H1 (cell line): ENCODE measurements at regions not wholly inside any gene's neighbourhood (a gene's known extent, or its start where the extent isn't known, plus 50 kb on each side); places are given as distances from the start of the nearest gene placed in this dataset.

Experiments
- CTCF ChIA-PET: fragments of 300-600 bp; sonication (Branson Sonifier 250); formaldehyde crosslinking; loops from one replicate; lab custom pipeline; 2021; ENCODE audit not compliant: partially characterized antibody; lab: Charles Lee
- POLR2A ChIA-PET: fragments of 300-600 bp; sonication (Branson Sonifier 250); formaldehyde crosslinking; loops from one replicate; lab custom pipeline; 2021; ENCODE audit warnings: inconsistent platforms; ENCODE audit not compliant: partially characterized antibody; lab: Charles Lee
- DNase-seq, 2 experiments: peaks; one replicate each; pipeline versions ENCODE4 v3.0.0 to v3.0.0-alpha.2; 2010 to 2022; ENCODE audit warnings: low spot score in 2 of 2, low read depth in 1 of 2, mixed read lengths in 1 of 2
- FAIRE-seq: peaks from 2 replicates; lab custom pipeline; 2011; peaks lifted over from hg19 to GRCh38; lab: Jason Lieb, UNC
- H2AFZ ChIP-seq: 2 replicates; pipeline ENCODE4 v1.8.1; 2012; ENCODE audit warnings: low read length, inconsistent platforms
- H2AK5ac ChIP-seq: 2 replicates; pipeline ENCODE4 v1.6.1; 2013; ENCODE audit warnings: low read depth, low read length
- H2BK120ac ChIP-seq: replicated peaks from 2 replicates; pipeline ENCODE3; 2013; ENCODE audit warnings: low read depth, low read length, inconsistent platforms
- H2BK12ac ChIP-seq: 2 replicates; pipeline ENCODE4 v1.6.1; 2013; ENCODE audit warnings: low read depth, low read length
- H2BK15ac ChIP-seq: 2 replicates; pipeline ENCODE4 v1.6.1; 2013; ENCODE audit warnings: low read length
- H2BK20ac ChIP-seq: 2 replicates; pipeline ENCODE4 v1.6.1; 2013; ENCODE audit warnings: low read length
- H2BK5ac ChIP-seq: 2 replicates; pipeline ENCODE4 v1.6.1; 2013; ENCODE audit warnings: low read depth, low read length
- H3K14ac ChIP-seq: 2 replicates; pipeline ENCODE4 v1.6.1; 2013; ENCODE audit warnings: inconsistent platforms; ENCODE audit not compliant: insufficient read length
- H3K18ac ChIP-seq: 2 replicates; pipeline ENCODE4 v1.6.1; 2013; ENCODE audit warnings: low read length; ENCODE audit errors: extremely low read depth
- H3K23ac ChIP-seq: 2 replicates; pipeline ENCODE4 v1.6.1; 2013; ENCODE audit warnings: inconsistent platforms; ENCODE audit not compliant: insufficient read length
- H3K23me2 ChIP-seq: 2 replicates; pipeline ENCODE4 v1.6.1; 2013; ENCODE audit warnings: low read depth, low read length
- H3K27ac ChIP-seq: 2 replicates; pipeline ENCODE4 v1.6.1; 2011; ENCODE audit warnings: low read depth, low read length, inconsistent platforms
- H3K27me3 ChIP-seq, 4 experiments: replicated peaks in 1 of 4; 1 replicate in 1 of 4; 2 replicates in 3 of 4; pipeline versions ENCODE4 v1.6.1 to v1.8.1; 2011 to 2013; ENCODE audit warnings: low read length in 3 of 4, mild to moderate bottlenecking in 3 of 4, inconsistent platforms in 2 of 4, mixed read lengths in 2 of 4, moderate library complexity in 1 of 4; ENCODE audit not compliant: control insufficient read depth in 3 of 4, insufficient read depth in 3 of 4; ENCODE audit errors: extremely low read depth in 1 of 4
- H3K36me3 ChIP-seq, 4 experiments: 2 replicates each; pipeline versions ENCODE4 v1.6.1 to v1.8.1; 2011 to 2013; ENCODE audit warnings: mild to moderate bottlenecking in 4 of 4, low read length in 3 of 4, moderate library complexity in 2 of 4, control low read depth in 1 of 4, inconsistent platforms in 1 of 4; ENCODE audit not compliant: insufficient read depth in 4 of 4, control insufficient read depth in 2 of 4
- H3K4ac ChIP-seq: replicated peaks from 2 replicates; pipeline ENCODE3; 2013; ENCODE audit warnings: low read length, low read depth, mixed read lengths, inconsistent platforms; ENCODE audit not compliant: insufficient read length
- H3K4me1 ChIP-seq, 4 experiments: replicated peaks in 1 of 4; 1 replicate in 1 of 4; 2 replicates in 3 of 4; pipeline versions ENCODE4 v1.6.1 to v1.8.1; 2011 to 2013; ENCODE audit warnings: low read length in 3 of 4, inconsistent platforms in 2 of 4, mixed read lengths in 1 of 4; ENCODE audit not compliant: insufficient read depth in 4 of 4, control insufficient read depth in 3 of 4
- H3K4me2 ChIP-seq, 2 experiments: 2 replicates each; pipeline versions ENCODE4 v1.6.1 to v1.8.1; 2011 to 2013; ENCODE audit warnings: low read depth in 2 of 2, low read length in 2 of 2, control low read depth in 1 of 2, inconsistent platforms in 1 of 2, mild to moderate bottlenecking in 1 of 2; ENCODE audit not compliant: insufficient read depth in 1 of 2
- H3K4me3 ChIP-seq, 4 experiments: fragments of 200-600, 300-600 bp in 1 of 4; sonication (generic), shearing (Covaris generic), sonication (Bioruptor Twin) in 1 of 4; 2 replicates each; pipeline versions ENCODE4 v1.5.1 to v1.8.1; 2011 to 2016; ENCODE audit warnings: low read length in 4 of 4, low read depth in 3 of 4, control low read depth in 2 of 4, inconsistent platforms in 2 of 4, mild to moderate bottlenecking in 2 of 4, mixed read lengths in 1 of 4, moderate library complexity in 1 of 4; ENCODE audit not compliant: insufficient read depth in 2 of 4; ENCODE audit errors: extremely low read depth in 1 of 4
- H3K56ac ChIP-seq: replicated peaks from 2 replicates; pipeline ENCODE3; 2013; ENCODE audit warnings: low read depth, mild to moderate bottlenecking, mixed read lengths, low read length, inconsistent platforms; ENCODE audit not compliant: insufficient read length
- H3K79me1 ChIP-seq: 2 replicates; pipeline ENCODE4 v1.6.1; 2013; ENCODE audit warnings: low read depth, low read length, control low read depth
- H3K79me2 ChIP-seq, 2 experiments: 2 replicates each; pipeline versions ENCODE4 v1.6.1 to v1.8.1; 2012 to 2013; ENCODE audit warnings: low read length in 2 of 2, mild to moderate bottlenecking in 2 of 2, inconsistent platforms in 1 of 2; ENCODE audit not compliant: insufficient read depth in 2 of 2, control insufficient read depth in 1 of 2
- H3K9ac ChIP-seq, 4 experiments: replicated peaks in 1 of 4; 1 replicate in 1 of 4; 2 replicates in 3 of 4; pipeline versions ENCODE4 v1.6.1 to v1.8.1; 2011 to 2013; ENCODE audit warnings: low read depth in 3 of 4, low read length in 3 of 4, control low read depth in 2 of 4, mild to moderate bottlenecking in 2 of 4, moderate library complexity in 2 of 4, inconsistent platforms in 1 of 4; ENCODE audit errors: extremely low read depth in 1 of 4
- H3K9me3 ChIP-seq, 2 experiments: 2 replicates each; pipeline versions ENCODE4 v1.6.1 to v1.8.1; 2012 to 2013; ENCODE audit warnings: mild to moderate bottlenecking in 2 of 2, moderate library complexity in 2 of 2, control low read depth in 1 of 2, inconsistent platforms in 1 of 2, low read depth in 1 of 2, low read length in 1 of 2, mixed read lengths in 1 of 2; ENCODE audit not compliant: insufficient read depth in 2 of 2
- H4K20me1 ChIP-seq, 2 experiments: replicated peaks in 1 of 2; 2 replicates each; pipeline versions ENCODE3 to v1.8.1; 2011 to 2013; ENCODE audit warnings: inconsistent platforms in 2 of 2, low read length in 2 of 2, mild to moderate bottlenecking in 1 of 2; ENCODE audit not compliant: insufficient read depth in 2 of 2, control insufficient read depth in 1 of 2
- H4K5ac ChIP-seq: 2 replicates; pipeline ENCODE4 v1.6.1; 2013; ENCODE audit warnings: low read length, low read depth, mixed read lengths, inconsistent platforms; ENCODE audit not compliant: insufficient read length
- H4K8ac ChIP-seq: 2 replicates; pipeline ENCODE4 v1.8.0; 2013; ENCODE audit warnings: mild to moderate bottlenecking, moderate library complexity, low read length, inconsistent platforms; ENCODE audit not compliant: insufficient read depth; ENCODE audit errors: extremely low read depth
- H4K91ac ChIP-seq: replicated peaks from 2 replicates; pipeline ENCODE3; 2013; ENCODE audit warnings: low read length, mixed read lengths, inconsistent platforms; ENCODE audit not compliant: insufficient read length
- E2F6 ChIP-seq: IDR thresholded peaks from 2 replicates; pipeline ENCODE4 v1.6.1; 2012; ENCODE audit warnings: inconsistent platforms
- KDM5A ChIP-seq: fragments of 200-600 bp; IDR thresholded peaks from 2 replicates; pipeline ENCODE4 v1.7.1; 2012; ENCODE audit warnings: mild to moderate bottlenecking, low read length, inconsistent platforms, mixed read lengths
- RBBP5 ChIP-seq: IDR thresholded peaks from 2 replicates; pipeline ENCODE4 v1.7.1; 2012; ENCODE audit warnings: low read depth, mild to moderate bottlenecking, inconsistent platforms, low read length, moderate library complexity, borderline replicate concordance
- WGBS, 2 experiments: shearing (Covaris generic) in 1 of 2; methylation state at CpG; one replicate each; pipeline versions ENCODE4 v1.1.6 to v1.1.7; 2013 to 2015; ENCODE audit warnings: low lambda C conversion rate in 2 of 2, mixed read lengths in 2 of 2, inconsistent platforms in 1 of 2, low coverage in 1 of 2, missing lambda C conversion rate in 1 of 2; ENCODE audit not compliant: insufficient replicate concordance in 2 of 2, insufficient coverage in 1 of 2, insufficient read length in 1 of 2; ENCODE audit errors: extremely low coverage in 1 of 2, missing lambda C conversion rate in 1 of 2; 5-methylcytosine and 5-hydroxymethylcytosine counted together

- H2AFZ ChIP-seq: no peak overlapping the region
- no peak overlapping the region for H2BK15ac ChIP-seq
- H2BK120ac ChIP-seq: no peak overlapping the region
- no peak overlapping the region for H3K4ac ChIP-seq
- no peak overlapping the region for H3K27ac ChIP-seq
- H3K18ac ChIP-seq: no peak overlapping the region
- H4K8ac ChIP-seq: no peak overlapping the region
- no peak overlapping the region for H3K4me2 ChIP-seq
- H2BK5ac ChIP-seq: no peak overlapping the region
- TF ChIP-seq KDM5A (no peak), RBBP5 (no peak), E2F6 (no peak)
- H3K79me1 ChIP-seq: no peaks in the 10 kb centered on the region
- ChIA-PET CTCF (interaction anchor here (1.0 kb wide), 1 partner anchor 18 kb away, joined by 3 read pairs; no protein-coding TSS in a partner anchor), POLR2A (no interaction called here)
- H2BK12ac ChIP-seq: no peak overlapping the region
- H3K36me3 ChIP-seq: no peaks in the 10 kb centered on the region
- no peaks in the 10 kb centered on the region for H3K79me2 ChIP-seq
- H4K5ac ChIP-seq: no peak overlapping the region
- peaks cover 4 to 8% of the 10 kb centered on the region in 2 experiments; a peak in 2 of 4 replicates for H3K9me3 ChIP-seq
- no peaks in the 10 kb centered on the region for H3K23me2 ChIP-seq
- no peaks in the 10 kb centered on the region for H3K27me3 ChIP-seq
- WGBS, 2 experiments: 60% methylated on average over 3 of the region's 3 CpGs; no CpG with 5 or more reads in 1 of the 2 experiments
- H3K56ac ChIP-seq: no peak overlapping the region
- H2AK5ac ChIP-seq: no peak overlapping the region
- DNase-seq: no peak
- H4K91ac ChIP-seq: no peak overlapping the region
- no peak overlapping the region for H3K4me3 ChIP-seq
- H3K23ac ChIP-seq: no peak overlapping the region
- H3K4me1 ChIP-seq: no peaks in the 10 kb centered on the region
- no peak overlapping the region for H3K9ac ChIP-seq
- no peak for FAIRE-seq
- no peak overlapping the region for H2BK20ac ChIP-seq
- H4K20me1 ChIP-seq: no peaks in the 10 kb centered on the region
- no peak overlapping the region for H3K14ac ChIP-seq
Observed at GRCh38 chr3:59288951-59289350, 239.1 kb upstream of the CFAP20DC start.
